ENCODE measurements at regions not wholly inside any gene's neighbourhood (a gene's known extent, or its start where the extent isn't known, plus 50 kb on each side); places are given as distances from the start of the nearest gene placed in this dataset.
A peak's percentile ranks its signal among the peaks of the same experiment; 100 is the strongest.

- no peak for DNase-seq
These were observed 367.5 kb downstream of the DEPDC1B start for GRCh38 chr5:60332244-60333004.

GRCh38 chr5:60330236-60330635 lies 369.7 kb downstream of the DEPDC1B start:
- DNase-seq, result no peak

DNA sequence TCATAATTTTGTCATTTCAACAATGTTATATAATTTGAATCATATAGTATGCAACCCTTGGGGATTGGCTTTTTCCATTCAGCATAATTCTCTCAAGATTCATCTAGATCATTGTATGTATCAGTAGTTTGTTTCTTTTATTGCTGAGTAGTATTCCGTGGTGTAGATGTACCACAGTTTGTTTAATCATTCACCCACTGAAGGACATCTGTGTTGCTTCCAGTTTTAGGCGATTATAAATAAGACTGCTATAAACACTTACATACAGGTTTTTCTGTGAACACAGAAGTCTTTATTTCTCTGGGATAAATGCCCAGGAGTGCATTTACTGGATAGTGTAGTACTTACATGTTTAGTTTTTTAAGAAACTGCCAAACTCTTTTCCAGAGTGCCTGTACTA lies 374.1 kb downstream of the DEPDC1B start:
- DNase-seq, result no peak

DNA sequence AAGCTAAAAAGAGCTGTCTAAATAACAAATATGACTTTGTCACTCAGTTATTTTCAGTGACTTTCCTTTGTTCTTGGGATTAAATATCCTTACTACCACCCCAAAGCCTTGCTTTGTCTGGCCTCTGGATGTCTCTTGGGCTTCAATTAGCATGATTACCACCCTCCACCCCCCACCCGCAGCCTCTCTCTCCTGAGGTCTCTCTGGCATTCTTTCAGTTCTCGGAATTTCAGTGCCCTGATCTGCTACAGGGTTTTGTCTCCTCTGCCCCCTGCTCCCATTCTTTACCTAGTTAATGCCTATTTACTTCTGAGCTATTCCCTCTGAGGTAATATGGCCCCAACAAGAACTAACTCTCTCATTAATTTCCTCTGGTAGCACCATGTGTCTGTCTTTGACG lies 376.4 kb downstream of the DEPDC1B start:
- no peak for DNase-seq

DNA sequence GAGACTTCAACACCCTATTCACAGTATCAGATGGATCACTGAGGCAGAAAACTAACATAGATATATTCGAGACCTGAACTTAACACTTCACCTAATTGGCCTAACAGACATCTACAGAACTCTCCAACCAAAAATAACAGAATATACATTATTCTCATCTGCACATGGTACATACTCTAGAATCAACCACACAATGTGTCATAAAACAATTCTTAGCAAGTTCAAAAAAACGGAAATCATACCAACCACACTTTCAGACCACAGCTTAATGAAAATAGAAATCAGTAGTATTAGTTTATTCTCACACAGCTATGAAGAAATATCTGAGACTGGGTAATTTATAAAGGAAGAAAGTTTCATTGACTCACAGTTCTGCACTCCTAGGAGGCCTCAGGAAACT lies 387.9 kb downstream of the DEPDC1B start:
- no peak for DNase-seq

DNA sequence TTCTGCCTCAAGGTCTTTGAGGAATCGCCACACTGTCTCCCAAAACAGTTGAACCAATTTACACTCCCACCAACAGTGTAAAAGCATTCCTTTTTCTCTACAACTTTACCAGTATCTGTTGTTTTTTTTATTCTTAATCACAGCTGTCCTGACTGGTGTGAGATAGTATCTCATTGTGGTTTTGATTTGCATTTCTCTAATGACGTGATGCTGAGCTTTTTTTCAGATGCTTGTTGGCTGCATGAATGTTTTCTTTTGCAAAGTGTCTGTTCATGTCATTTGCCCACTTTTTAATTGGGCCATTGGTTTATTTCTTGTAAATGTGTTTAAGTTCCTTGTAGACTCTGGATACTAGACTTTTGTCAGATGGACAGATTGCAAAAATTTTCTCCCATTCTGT lies 400.0 kb downstream of the DEPDC1B start:
- DNase-seq, result no peak

- no peak for DNase-seq
These were observed 402.3 kb downstream of the DEPDC1B start for GRCh38 chr5:60297658-60298057.

DNA sequence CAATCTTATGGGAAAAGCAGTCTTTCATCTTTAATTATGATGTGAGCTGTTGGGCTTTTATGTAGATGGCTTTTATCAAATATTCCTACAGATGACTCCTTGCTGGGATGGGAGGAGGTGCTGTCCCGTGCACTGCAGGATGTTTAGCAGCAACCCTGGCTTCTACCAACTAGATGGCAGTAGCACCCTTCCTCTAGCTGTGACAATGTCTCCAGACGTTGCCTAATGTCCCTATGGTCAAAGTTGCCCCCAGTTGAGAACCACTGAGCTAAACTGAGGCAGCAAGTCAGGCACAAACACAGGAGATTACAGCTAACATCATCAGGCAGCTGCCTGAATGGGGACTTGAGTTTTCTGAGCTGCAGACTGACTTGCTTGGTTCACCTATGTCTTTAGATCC lies 401.9 kb upstream of the PDE4D start:
- no peak for DNase-seq

- DNase-seq, result no peak
These were observed 400.0 kb upstream of the PDE4D start for GRCh38 chr5:60293518-60293917.

GRCh38 chr5:60287174-60287771 lies 393.7 kb upstream of the PDE4D start:
- DNase-seq, result peak; percentile 11

DNA sequence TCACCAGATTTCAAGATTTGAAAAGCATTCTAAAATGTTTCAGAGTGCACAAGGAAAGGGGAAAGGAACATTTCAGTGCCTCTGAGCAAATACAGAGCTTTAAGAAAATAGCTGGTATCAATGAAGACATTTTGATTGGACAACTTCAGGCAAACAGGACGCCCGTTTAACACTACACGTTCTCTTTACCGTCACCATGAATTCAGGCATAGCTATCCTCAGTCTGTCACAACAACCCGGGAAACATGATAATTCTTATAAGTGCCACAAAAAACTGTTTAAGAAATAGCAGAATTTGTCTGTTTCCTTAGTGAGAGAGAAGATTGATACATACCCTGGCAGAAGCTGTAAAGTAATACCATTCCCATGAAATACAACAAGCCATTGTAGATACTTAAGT lies 392.4 kb upstream of the PDE4D start:
- DNase-seq, result no peak

DNA sequence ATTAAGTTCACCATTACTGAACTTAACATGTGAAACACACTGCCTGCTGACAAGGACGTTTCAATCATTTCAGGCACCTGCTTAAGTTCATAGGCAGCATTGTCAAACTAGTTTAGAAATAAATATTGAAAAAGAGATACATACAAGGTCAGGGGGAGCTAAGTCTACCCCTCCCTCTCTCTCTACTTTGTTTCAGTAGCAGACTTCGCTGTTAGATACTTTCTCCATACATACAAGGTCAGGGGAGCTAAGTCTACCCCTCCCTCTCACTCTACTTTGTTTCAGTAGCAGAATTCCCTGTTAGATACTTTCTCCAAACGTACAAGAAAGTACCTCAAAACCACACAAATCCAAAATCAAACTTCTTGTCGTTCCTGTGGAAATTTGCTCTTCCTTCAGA lies 387.4 kb upstream of the PDE4D start:
- no peak for DNase-seq

GRCh38 chr5:60277941-60278340 lies 384.4 kb upstream of the PDE4D start:
- no peak for DNase-seq

GRCh38 chr5:60274747-60275146 lies 381.2 kb upstream of the PDE4D start:
- peak; percentile 19 for DNase-seq

DNA sequence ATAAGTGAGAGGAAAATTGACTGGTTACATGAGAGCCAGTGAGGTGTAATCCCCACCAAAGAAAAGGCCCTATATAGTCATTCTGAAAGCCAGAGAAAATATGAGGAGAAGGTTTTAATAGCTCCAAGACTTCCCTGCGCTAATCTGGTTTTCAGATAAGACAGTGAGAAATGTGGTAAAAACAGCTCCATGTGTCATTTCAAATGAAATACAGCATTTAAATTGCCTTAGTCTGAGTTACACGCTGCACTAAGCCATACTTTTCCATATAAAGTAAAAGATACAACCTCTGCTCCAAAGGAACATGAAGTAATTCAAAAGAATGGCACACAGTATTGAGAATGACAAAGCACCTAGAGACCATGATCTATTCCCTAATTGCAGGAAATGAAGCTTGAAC lies 378.0 kb upstream of the PDE4D start:
- no peak for DNase-seq

DNA sequence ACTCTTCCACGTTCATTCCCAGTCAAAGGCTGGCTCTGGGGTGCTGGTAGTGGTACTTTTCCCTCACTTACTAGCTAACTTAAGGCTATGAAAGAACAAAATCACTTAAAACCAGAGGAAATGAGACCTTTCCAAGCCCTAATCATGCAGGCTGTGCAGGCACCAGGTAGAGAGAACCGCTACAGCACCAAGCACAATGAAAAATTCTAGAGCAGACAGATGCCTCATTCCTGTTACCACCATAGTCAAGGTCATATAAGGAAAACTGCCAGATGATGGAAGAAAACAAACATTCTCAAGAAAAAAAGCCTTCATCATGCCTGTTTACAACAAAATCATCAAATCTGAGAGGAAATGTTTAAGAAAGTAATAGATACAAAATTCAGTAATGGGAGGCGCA lies 374.4 kb upstream of the PDE4D start:
- DNase-seq, result no peak

- DNase-seq, result no peak
These were observed 369.8 kb upstream of the PDE4D start for GRCh38 chr5:60263346-60263745.

GRCh38 chr5:60262576-60263295 lies 369.2 kb upstream of the PDE4D start:
- no peak for DNase-seq

- DNase-seq, result no peak
These were observed 368.2 kb upstream of the PDE4D start for GRCh38 chr5:60261732-60262131.

GRCh38 chr5:60260658-60261057 lies 367.1 kb upstream of the PDE4D start:
- DNase-seq, result no peak

GRCh38 chr5:60259730-60260129 lies 366.2 kb upstream of the PDE4D start:
- no peak for DNase-seq

- DNase-seq, result no peak
These were observed 364.2 kb upstream of the PDE4D start for GRCh38 chr5:60257596-60258271.

- no peak for DNase-seq
These were observed 363.0 kb upstream of the PDE4D start for GRCh38 chr5:60256546-60256945.

- DNase-seq, result peak; percentile 11
These were observed 355.4 kb upstream of the PDE4D start for GRCh38 chr5:60248901-60249300.

Measured in NCI-H1694 treated with DMSO at 0.1 percent for 48 hours (cell line).